HCT116 (cell line): ENCODE measurements at regions not wholly inside any gene's neighbourhood (a gene's known extent, or its start where the extent isn't known, plus 50 kb on each side); places are given as distances from the start of the nearest gene placed in this dataset.

Source experiments
- CTCF ChIP-seq, 3 experiments: fragments of 200-600 bp in 1 of 3; sonication (generic) in 1 of 3; IDR thresholded peaks in 2 of 3; conservative IDR thresholded peaks in 1 of 3; 2 replicates each; pipeline ENCODE4 v1.5.1; 2012 to 2017; ENCODE audit warnings: low read depth in 2 of 3, low read length in 2 of 3, antibody characterized with exemption in 1 of 3, borderline replicate concordance in 1 of 3, control low read depth in 1 of 3, mild to moderate bottlenecking in 1 of 3, mixed read lengths in 1 of 3, mixed run types in 1 of 3, moderate library complexity in 1 of 3; ENCODE audit not compliant: insufficient read depth in 1 of 3
- POLR2A ChIP-seq: IDR thresholded peaks from 2 replicates; pipeline ENCODE4 v1.7.0; 2011; ENCODE audit warnings: borderline replicate concordance; ENCODE audit not compliant: insufficient read depth, insufficient read length; ENCODE audit errors: extremely low read depth
- POLR2AphosphoS5 ChIP-seq: IDR thresholded peaks from 2 replicates; pipeline ENCODE4 v1.6.1; 2011; ENCODE audit warnings: mild to moderate bottlenecking, low read depth, low read length, moderate library complexity
- REST ChIP-seq: IDR thresholded peaks from 2 replicates; pipeline ENCODE4 v1.6.1; 2012; ENCODE audit warnings: low read depth
- ZNF274 ChIP-seq: fragments of 200-500 bp; sonication (Bioruptor generic); IDR thresholded peaks from 2 replicates; pipeline ENCODE4 v1.6.1; 2014; ENCODE audit warnings: mild to moderate bottlenecking, low read depth, low read length, inconsistent platforms

- TF ChIP-seq CTCF (IDR thresholded peaks at IDR 0.05 in 2 of 3, conservative IDR thresholded peaks at IDR 0.05 in 1 of 3; ENCODE audit: borderline replicate concordance in 1 of 3, insufficient read depth in 1 of 3, low read depth in 2 of 3, low read length in 2 of 3) (no peak), REST (no peak), POLR2AphosphoS5 (no peak), POLR2A (no peak), ZNF274 (no peak)
Observed at GRCh38 chr4:43224559-43224958, 332.0 kb downstream of the GRXCR1 start.
